MG63 (cell line): ENCODE measurements at regions not wholly inside any gene's neighbourhood (a gene's known extent, or its start where the extent isn't known, plus 50 kb on each side); places are given as distances from the start of the nearest gene placed in this dataset.

ENCODE experiments used
- DNase-seq: peaks from one replicate; pipeline ENCODE4 v3.0.0-alpha.2; 2020
- H3K27me3 ChIP-seq: fragments of 250-450 bp; sonication (Bioruptor Pico); 2 replicates; pipeline ENCODE4 v1.5.1; 2020; ENCODE audit warnings: mild to moderate bottlenecking, moderate library complexity
- H3K36me3 ChIP-seq: fragments of 250-450 bp; sonication (Bioruptor Pico); 2 replicates; pipeline ENCODE4 v1.5.1; 2020; ENCODE audit warnings: mild to moderate bottlenecking, moderate library complexity
- H3K4me3 ChIP-seq: fragments of 250-450 bp; sonication (Bioruptor Pico); 2 replicates; pipeline ENCODE4 v1.5.1; 2020; ENCODE audit warnings: mild to moderate bottlenecking, moderate library complexity
- H3K9me3 ChIP-seq: fragments of 250-450 bp; sonication (Bioruptor Pico); 2 replicates; pipeline ENCODE4 v1.5.1; 2020; ENCODE audit warnings: mild to moderate bottlenecking, moderate library complexity

- Histone ChIP-seq H3K4me3 (no peak overlapping the region), H3K36me3 (no peaks in the 10 kb centered on the region), H3K27me3 (no peaks in the 10 kb centered on the region), H3K9me3 (no peaks in the 10 kb centered on the region)
- no peak for DNase-seq
Observed at GRCh38 chr9:7360513-7360912, 439.1 kb downstream of the DMAC1 start.

- no peaks in the 10 kb centered on the region for H3K27me3 ChIP-seq
- no peaks in the 10 kb centered on the region for H3K36me3 ChIP-seq
- H3K4me3 ChIP-seq = no peak overlapping the region
- H3K9me3 ChIP-seq = no peaks in the 10 kb centered on the region
- no peak for DNase-seq
Observed at GRCh38 chr9:7358876-7359275, 440.7 kb downstream of the DMAC1 start.

GRCh38 chr9:7354704-7355103 is 444.9 kb downstream of the DMAC1 start:
- H3K27me3 ChIP-seq = no peaks in the 10 kb centered on the region
- H3K9me3 ChIP-seq = no peaks in the 10 kb centered on the region
- H3K36me3 ChIP-seq = no peaks in the 10 kb centered on the region
- DNase-seq = no peak
- H3K4me3 ChIP-seq = no peak overlapping the region

- no peaks in the 10 kb centered on the region for H3K9me3 ChIP-seq
- H3K36me3 ChIP-seq = no peaks in the 10 kb centered on the region
- DNase-seq = no peak
- no peaks in the 10 kb centered on the region for H3K27me3 ChIP-seq
- H3K4me3 ChIP-seq = no peak overlapping the region
Observed at GRCh38 chr9:7348692-7349091, 450.9 kb downstream of the DMAC1 start.

- Histone ChIP-seq H3K9me3 (no peaks in the 10 kb centered on the region), H3K36me3 (no peaks in the 10 kb centered on the region), H3K4me3 (no peak overlapping the region), H3K27me3 (no peaks in the 10 kb centered on the region)
- no peak for DNase-seq
Observed at GRCh38 chr9:7347556-7347955, 452.0 kb downstream of the DMAC1 start.

- no peak for DNase-seq
- H3K9me3 ChIP-seq = no peaks in the 10 kb centered on the region
- no peaks in the 10 kb centered on the region for H3K27me3 ChIP-seq
- H3K4me3 ChIP-seq = no peak overlapping the region
- no peaks in the 10 kb centered on the region for H3K36me3 ChIP-seq
Observed at GRCh38 chr9:7346144-7346543, 453.4 kb downstream of the DMAC1 start.

- H3K4me3 ChIP-seq = no peak overlapping the region
- H3K27me3 ChIP-seq = no peaks in the 10 kb centered on the region
- no peaks in the 10 kb centered on the region for H3K36me3 ChIP-seq
- H3K9me3 ChIP-seq = no peaks in the 10 kb centered on the region
- DNase-seq = no peak
Observed at GRCh38 chr9:7342736-7343135, 456.8 kb downstream of the DMAC1 start.

GRCh38 chr9:7342229-7342628 is 457.3 kb downstream of the DMAC1 start:
- no peak overlapping the region for H3K4me3 ChIP-seq
- no peaks in the 10 kb centered on the region for H3K36me3 ChIP-seq
- no peaks in the 10 kb centered on the region for H3K27me3 ChIP-seq
- no peak for DNase-seq
- no peaks in the 10 kb centered on the region for H3K9me3 ChIP-seq

- no peaks in the 10 kb centered on the region for H3K36me3 ChIP-seq
- no peaks in the 10 kb centered on the region for H3K9me3 ChIP-seq
- H3K4me3 ChIP-seq = no peak overlapping the region
- H3K27me3 ChIP-seq = no peaks in the 10 kb centered on the region
- DNase-seq = no peak
Observed at GRCh38 chr9:7341571-7341970, 458.0 kb downstream of the DMAC1 start.

GRCh38 chr9:7340451-7340850 is 459.1 kb downstream of the DMAC1 start:
- H3K36me3 ChIP-seq = no peaks in the 10 kb centered on the region
- H3K4me3 ChIP-seq = no peak overlapping the region
- no peaks in the 10 kb centered on the region for H3K9me3 ChIP-seq
- DNase-seq = no peak
- no peaks in the 10 kb centered on the region for H3K27me3 ChIP-seq

GRCh38 chr9:7338586-7339281 is 460.8 kb downstream of the DMAC1 start:
- Histone ChIP-seq H3K4me3 (no peak overlapping the region), H3K9me3 (no peaks in the 10 kb centered on the region), H3K36me3 (no peaks in the 10 kb centered on the region), H3K27me3 (no peaks in the 10 kb centered on the region)
- no peak for DNase-seq

- Histone ChIP-seq H3K27me3 (no peaks in the 10 kb centered on the region), H3K9me3 (no peaks in the 10 kb centered on the region), H3K4me3 (no peak overlapping the region), H3K36me3 (no peaks in the 10 kb centered on the region)
- no peak for DNase-seq
Observed at GRCh38 chr9:7336356-7337065, 463.1 kb downstream of the DMAC1 start.

GRCh38 chr9:7333719-7334118 is 465.9 kb downstream of the DMAC1 start:
- no peak for DNase-seq
- Histone ChIP-seq H3K9me3 (no peaks in the 10 kb centered on the region), H3K4me3 (no peak overlapping the region)

GRCh38 chr9:7332780-7333179 is 466.8 kb downstream of the DMAC1 start:
- no peak for DNase-seq
- Histone ChIP-seq H3K9me3 (no peaks in the 10 kb centered on the region), H3K36me3 (no peaks in the 10 kb centered on the region), H3K27me3 (no peaks in the 10 kb centered on the region), H3K4me3 (no peak overlapping the region)

More at GRCh38 chr9:7333719-7334118, 465.9 kb downstream of the DMAC1 start:
- Histone ChIP-seq H3K27me3 (no peaks in the 10 kb centered on the region), H3K36me3 (no peaks in the 10 kb centered on the region)

GRCh38 chr9:7328453-7328852 is 471.1 kb downstream of the DMAC1 start:
- no peak for DNase-seq
- Histone ChIP-seq H3K4me3 (no peak overlapping the region), H3K27me3 (no peaks in the 10 kb centered on the region), H3K36me3 (no peaks in the 10 kb centered on the region), H3K9me3 (no peaks in the 10 kb centered on the region)

- DNase-seq = peak; percentile 11
- Histone ChIP-seq H3K27me3 (no peaks in the 10 kb centered on the region), H3K9me3 (no peaks in the 10 kb centered on the region), H3K36me3 (no peaks in the 10 kb centered on the region), H3K4me3 (no peak overlapping the region)
Observed at GRCh38 chr9:7325995-7326394, 473.6 kb downstream of the DMAC1 start.

- Histone ChIP-seq H3K27me3 (no peaks in the 10 kb centered on the region), H3K4me3 (no peak overlapping the region), H3K36me3 (no peaks in the 10 kb centered on the region), H3K9me3 (no peaks in the 10 kb centered on the region)
- DNase-seq = no peak
Observed at GRCh38 chr9:7324152-7324598, 475.4 kb downstream of the DMAC1 start.

- H3K27me3 ChIP-seq = no peaks in the 10 kb centered on the region
- DNase-seq = no peak
- H3K36me3 ChIP-seq = no peaks in the 10 kb centered on the region
- no peak overlapping the region for H3K4me3 ChIP-seq
- H3K9me3 ChIP-seq = no peaks in the 10 kb centered on the region
Observed at GRCh38 chr9:7320841-7321240, 478.7 kb downstream of the DMAC1 start.
